Kidney (tissue), 13 donors: ENCODE measurements at regions not wholly inside any gene's neighbourhood (a gene's known extent, or its start where the extent isn't known, plus 50 kb on each side); places are given as distances from the start of the nearest gene placed in this dataset.

ENCODE experiments used
- DNase-seq, 5 donors: peaks; one replicate each; pipeline ENCODE4 v3.0.0-alpha.2; 2013 to 2020
- FAIRE-seq: peaks from 2 replicates; lab custom pipeline; 2012; peaks lifted over from hg19 to GRCh38; lab: Jason Lieb, UNC
- H3K27ac ChIP-seq, 2 donors: one replicate each; pipeline ENCODE4 v1.7.0; 2013; ENCODE audit warnings: low read depth in 2 of 2, low read length in 2 of 2, inconsistent platforms in 1 of 2
- H3K27me3 ChIP-seq: one replicate; pipeline ENCODE4 v1.7.1; 2013; ENCODE audit warnings: low read length, inconsistent platforms; ENCODE audit not compliant: control insufficient read depth, insufficient read depth
- H3K36me3 ChIP-seq, 3 donors: one replicate each; pipeline versions ENCODE4 v1.7.0 to v1.7.1; 2013; ENCODE audit warnings: low read length in 3 of 3, control low read depth in 1 of 3, inconsistent platforms in 1 of 3; ENCODE audit not compliant: insufficient read depth in 3 of 3, control insufficient read depth in 2 of 3
- H3K4me1 ChIP-seq, 3 donors: one replicate each; pipeline versions ENCODE4 v1.7.0 to v1.7.1; 2013; ENCODE audit warnings: low read length in 3 of 3, inconsistent platforms in 1 of 3, low read depth in 1 of 3; ENCODE audit not compliant: control insufficient read depth in 2 of 3, insufficient read depth in 2 of 3
- H3K4me3 ChIP-seq, 3 donors: one replicate each; pipeline versions ENCODE4 v1.7.0 to v1.8.1; 2013; ENCODE audit warnings: low read length in 3 of 3, control low read depth in 1 of 3, inconsistent platforms in 1 of 3
- H3K9ac ChIP-seq, 3 donors: one replicate each; pipeline versions ENCODE4 v1.7.0 to v1.7.1; 2013; ENCODE audit warnings: low read length in 3 of 3, control low read depth in 1 of 3, inconsistent platforms in 1 of 3
- H3K9me3 ChIP-seq, 3 donors: one replicate each; pipeline versions ENCODE4 v1.7.0 to v1.7.1; 2013; ENCODE audit warnings: low read length in 3 of 3, control low read depth in 1 of 3, inconsistent platforms in 1 of 3; ENCODE audit not compliant: control insufficient read depth in 2 of 3, insufficient read depth in 1 of 3
- intact Hi-C: fragments of 100-400 bp; cut with DNase I; formaldehyde crosslinking; loops from one replicate; pipeline ENCODE4 v1.11.1; 2022
- TF ChIP-seq, protein P1 (sequence below): IDR thresholded peaks from 3 replicates; pipeline ENCODE4 v1.5.1; 2012; ENCODE audit warnings: mild to moderate bottlenecking, moderate library complexity, borderline replicate concordance; ENCODE audit not compliant: insufficient read depth; ENCODE audit errors: extremely low read depth
- donor health status: control.
- donor health status: control.
- donor health status: control.
- donor health status: control.
- donor health status: control.
- donor health status: DM: yes; HTN: yes; CAD: no.
- donor health status: Normal renal cell carcinoma (clear cell type).

DNA sequence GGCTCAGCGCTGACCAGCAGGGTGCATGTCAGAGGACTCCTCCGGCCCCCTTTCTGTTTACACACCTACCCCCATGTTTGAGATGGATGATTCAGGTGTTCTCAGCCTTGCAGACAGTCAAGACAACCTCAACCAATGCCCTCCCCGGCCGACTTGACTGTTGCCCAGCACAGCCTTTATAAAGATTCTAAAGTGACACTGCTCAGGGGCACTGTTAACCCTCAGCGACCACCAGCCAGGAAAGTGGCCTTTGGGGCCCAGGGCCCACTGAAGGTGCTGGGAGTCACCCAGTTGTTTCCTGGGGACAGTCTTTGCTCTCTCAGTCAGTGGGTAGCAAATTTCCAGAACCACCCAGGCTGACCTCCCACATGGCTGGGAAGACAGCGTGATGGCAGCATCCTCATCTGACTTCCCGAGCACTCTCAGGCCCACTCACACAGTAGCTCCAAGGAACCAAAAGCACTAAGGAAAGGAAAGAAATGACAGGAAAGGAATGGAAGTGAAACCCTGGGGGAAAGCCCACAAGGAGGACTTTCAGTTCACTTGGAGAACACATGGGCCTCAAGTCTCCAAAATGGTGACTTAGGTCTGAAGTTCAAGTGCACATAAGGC is 128.4 kb downstream of the ASB7 start:
- DNase-seq (peak in 1 of 5 donors; percentile 20), FAIRE-seq (no peak)
- Histone ChIP-seq H3K9me3 (no peaks in the 10 kb centered on the region), H3K4me1 (peaks cover 0 to 17% (median 15%) of the 10 kb centered on the region in 3 donors), H3K36me3 (no peaks in the 10 kb centered on the region), H3K27ac (no peak overlapping the region), H3K27me3 (no peaks in the 10 kb centered on the region), H3K9ac (no peak overlapping the region), H3K4me3 (no peak overlapping the region)
- TF ChIP-seq, protein P1, sequence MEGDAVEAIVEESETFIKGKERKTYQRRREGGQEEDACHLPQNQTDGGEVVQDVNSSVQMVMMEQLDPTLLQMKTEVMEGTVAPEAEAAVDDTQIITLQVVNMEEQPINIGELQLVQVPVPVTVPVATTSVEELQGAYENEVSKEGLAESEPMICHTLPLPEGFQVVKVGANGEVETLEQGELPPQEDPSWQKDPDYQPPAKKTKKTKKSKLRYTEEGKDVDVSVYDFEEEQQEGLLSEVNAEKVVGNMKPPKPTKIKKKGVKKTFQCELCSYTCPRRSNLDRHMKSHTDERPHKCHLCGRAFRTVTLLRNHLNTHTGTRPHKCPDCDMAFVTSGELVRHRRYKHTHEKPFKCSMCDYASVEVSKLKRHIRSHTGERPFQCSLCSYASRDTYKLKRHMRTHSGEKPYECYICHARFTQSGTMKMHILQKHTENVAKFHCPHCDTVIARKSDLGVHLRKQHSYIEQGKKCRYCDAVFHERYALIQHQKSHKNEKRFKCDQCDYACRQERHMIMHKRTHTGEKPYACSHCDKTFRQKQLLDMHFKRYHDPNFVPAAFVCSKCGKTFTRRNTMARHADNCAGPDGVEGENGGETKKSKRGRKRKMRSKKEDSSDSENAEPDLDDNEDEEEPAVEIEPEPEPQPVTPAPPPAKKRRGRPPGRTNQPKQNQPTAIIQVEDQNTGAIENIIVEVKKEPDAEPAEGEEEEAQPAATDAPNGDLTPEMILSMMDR = no peak
- intact Hi-C loops = no loop called here

DNA sequence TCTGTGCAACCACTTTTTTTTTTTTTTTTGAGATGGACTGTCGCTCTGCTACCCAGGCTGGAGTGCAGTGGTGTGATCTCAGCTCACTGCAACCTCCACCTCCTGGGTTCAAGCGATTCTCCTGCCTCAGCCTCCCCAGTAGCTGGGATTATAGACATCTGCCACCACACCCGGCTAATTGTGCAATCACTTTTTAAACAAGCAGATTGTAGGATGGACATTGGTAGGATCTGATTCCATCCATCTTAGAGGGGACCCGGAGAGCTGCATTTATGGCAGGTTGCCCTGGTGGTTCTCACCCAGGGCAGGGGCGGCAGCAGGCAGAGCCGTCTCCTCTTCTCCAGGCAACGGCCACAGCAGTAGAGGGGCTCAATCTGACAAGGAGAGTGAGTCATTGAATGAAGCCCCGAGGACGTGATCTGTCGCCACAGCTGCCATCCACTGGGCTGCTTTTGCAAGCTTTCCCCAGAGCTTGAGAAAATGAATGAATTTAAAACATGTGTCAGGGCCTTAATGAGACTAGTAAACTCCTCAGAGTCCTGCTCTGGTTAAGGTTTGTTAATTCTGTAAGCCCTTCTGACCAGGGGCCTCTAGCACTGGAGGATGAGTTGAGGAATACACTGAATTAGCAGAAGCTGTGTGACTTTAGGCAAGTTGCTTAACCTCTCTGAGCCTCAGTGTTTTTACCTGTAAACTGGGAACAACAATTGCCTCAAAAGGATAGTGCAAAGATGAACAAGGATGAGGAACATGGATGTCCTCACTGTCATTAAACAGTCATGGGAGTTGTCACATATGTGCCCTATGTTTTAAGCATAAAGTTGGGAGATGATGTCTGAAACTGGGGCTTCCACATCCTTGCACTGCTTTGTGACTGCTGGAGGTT is 129.1 kb downstream of the ASB7 start:
- H3K27ac ChIP-seq = peak overlapping the region in 1 of 2 donors; percentile 2
- no peaks in the 10 kb centered on the region for H3K9me3 ChIP-seq
- no peak for FAIRE-seq
- intact Hi-C loops = no loop called here
- no peaks in the 10 kb centered on the region for H3K36me3 ChIP-seq
- H3K9ac ChIP-seq = no peak overlapping the region
- TF ChIP-seq, protein P1 = no peak
- H3K4me3 ChIP-seq = no peak overlapping the region
- peaks cover 0 to 17% (median 15%) of the 10 kb centered on the region in 3 donors for H3K4me1 ChIP-seq
- DNase-seq = peak in 1 of 5 donors; percentile 18
- H3K27me3 ChIP-seq = no peaks in the 10 kb centered on the region

DNA sequence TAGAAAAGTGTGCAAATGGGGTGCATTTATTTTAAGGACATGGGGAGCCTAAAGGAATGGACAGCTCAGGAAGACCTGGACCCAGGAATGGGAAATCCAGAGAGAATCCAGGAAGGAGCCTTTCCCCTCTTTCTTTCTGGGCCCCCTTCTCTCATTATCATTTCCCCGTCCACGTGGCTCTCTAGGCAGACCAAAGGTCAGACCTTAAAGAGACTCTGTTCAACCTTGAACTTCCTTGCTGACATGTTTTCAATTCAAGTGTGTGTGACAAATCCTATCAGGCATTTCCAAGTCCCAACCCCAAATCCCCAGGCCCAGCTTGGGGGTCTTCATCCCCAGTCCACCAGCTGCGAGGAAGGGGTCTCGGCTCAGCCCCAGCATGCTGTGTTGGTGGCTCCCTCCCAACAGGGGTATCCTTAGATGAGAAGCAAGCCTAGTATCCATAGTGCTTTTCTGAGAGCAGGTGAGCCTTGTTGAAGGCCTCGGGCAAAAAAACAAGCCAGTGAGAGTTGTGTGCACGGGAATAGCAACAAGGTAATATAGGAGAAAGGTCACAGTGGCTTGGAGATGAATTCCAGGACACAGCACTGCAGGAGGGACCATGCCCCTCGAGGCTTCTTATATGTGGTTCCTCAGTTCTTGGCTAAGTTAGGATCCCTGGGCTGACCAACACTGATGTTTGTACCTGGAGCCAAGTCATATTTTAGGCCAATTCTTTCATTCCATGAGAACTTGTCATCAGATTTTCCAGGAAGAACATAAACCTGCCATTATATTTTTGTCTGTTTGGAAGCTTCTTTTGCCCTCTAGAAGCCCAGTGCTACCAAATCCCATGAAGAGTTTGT is 130.0 kb downstream of the ASB7 start:
- Histone ChIP-seq H3K36me3 (no peaks in the 10 kb centered on the region), H3K4me3 (no peak overlapping the region), H3K4me1 (peaks cover 0 to 17% (median 15%) of the 10 kb centered on the region in 3 donors), H3K9me3 (no peaks in the 10 kb centered on the region), H3K27me3 (no peaks in the 10 kb centered on the region), H3K9ac (no peak overlapping the region), H3K27ac (peak overlapping the region in 1 of 2 donors; percentile 59)
- DNase-seq = peak in 1 of 5 donors; percentile 34
- intact Hi-C loops = no loop called here
- TF ChIP-seq, protein P1 = no peak
- no peak for FAIRE-seq
